HG03196 (cell line): ENCODE measurements at regions not wholly inside any gene's neighbourhood (a gene's known extent, or its start where the extent isn't known, plus 50 kb on each side); places are given as distances from the start of the nearest gene placed in this dataset.
"Not testable (repeated sequence)": the region's sequence is repeated elsewhere in the genome, so short reads cannot be mapped to it uniquely, and the experiment has no call there.

ENCODE experiments used
- ATAC-seq: cut with Tn5 transposase; IDR thresholded peaks from one replicate; pipeline ENCODE4 v1.9.1; 2021; ENCODE audit not compliant: unreplicated experiment

DNA sequence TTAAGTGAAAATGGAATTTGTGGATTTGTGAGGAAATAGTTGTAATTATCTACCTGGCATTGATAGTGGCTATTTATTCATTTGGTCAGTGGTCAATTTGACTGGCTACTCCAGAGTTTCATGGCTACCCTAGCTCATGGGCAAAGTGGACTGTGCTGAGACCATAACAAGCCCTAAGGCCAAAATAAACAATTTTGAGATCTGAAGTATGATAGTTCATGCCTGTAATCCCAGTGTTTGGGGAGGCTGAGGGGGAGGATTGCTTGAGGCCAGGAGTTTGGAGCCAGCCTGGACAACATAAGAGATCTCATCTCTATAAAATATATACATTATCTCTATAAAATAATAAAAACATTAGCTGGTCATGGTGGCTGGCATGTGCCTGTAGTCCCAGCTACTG, 311.7 kb downstream of the HIVEP2 start:
- no peak for ATAC-seq

GRCh38 chr6:142635130-142635529, 309.8 kb downstream of the HIVEP2 start:
- ATAC-seq = no peak

- no peak for ATAC-seq
Measured at GRCh38 chr6:142637624-142638351, 307.2 kb downstream of the HIVEP2 start.

DNA sequence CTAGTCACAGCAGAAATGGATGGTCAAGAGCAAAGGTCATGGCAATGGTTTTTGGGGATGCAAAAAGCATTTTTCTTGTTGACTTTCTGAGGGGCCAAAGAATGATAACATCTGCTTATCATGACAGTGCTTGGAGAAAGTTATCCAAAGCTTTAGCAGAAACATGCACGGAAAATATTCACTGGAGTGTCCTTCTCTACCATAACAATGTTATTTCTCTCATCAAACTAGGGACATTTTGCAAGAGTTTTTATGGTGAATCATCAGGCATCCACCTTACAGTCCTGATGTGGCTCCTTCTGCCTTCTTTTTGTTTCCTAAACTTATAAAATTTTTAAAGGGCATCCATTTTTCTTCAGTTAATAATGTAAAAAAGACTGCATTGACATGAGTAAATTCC, 302.3 kb downstream of the HIVEP2 start:
- ATAC-seq = no peak

- no peak for ATAC-seq
Measured at GRCh38 chr6:142644866-142645265, 300.1 kb downstream of the HIVEP2 start.

DNA sequence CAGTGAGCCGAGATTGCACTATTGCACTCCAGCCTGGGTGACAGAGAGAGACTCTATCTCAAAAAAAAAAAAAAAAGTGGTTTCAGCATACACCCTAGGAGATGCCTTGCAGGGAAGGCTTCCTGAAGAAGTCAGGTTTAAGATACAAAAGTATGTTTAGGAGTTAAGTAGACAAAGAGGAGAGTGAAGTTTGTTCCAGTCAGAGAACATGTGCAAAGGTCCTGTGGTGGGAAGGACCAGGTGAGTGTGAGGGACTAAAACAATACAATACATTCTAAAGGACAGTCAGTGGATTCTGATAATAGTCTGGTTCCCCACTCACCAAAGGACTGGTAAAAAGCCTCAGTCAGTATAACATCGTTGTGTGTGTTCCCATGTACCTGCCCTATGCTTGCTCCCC, 299.3 kb downstream of the HIVEP2 start:
- no peak for ATAC-seq

DNA sequence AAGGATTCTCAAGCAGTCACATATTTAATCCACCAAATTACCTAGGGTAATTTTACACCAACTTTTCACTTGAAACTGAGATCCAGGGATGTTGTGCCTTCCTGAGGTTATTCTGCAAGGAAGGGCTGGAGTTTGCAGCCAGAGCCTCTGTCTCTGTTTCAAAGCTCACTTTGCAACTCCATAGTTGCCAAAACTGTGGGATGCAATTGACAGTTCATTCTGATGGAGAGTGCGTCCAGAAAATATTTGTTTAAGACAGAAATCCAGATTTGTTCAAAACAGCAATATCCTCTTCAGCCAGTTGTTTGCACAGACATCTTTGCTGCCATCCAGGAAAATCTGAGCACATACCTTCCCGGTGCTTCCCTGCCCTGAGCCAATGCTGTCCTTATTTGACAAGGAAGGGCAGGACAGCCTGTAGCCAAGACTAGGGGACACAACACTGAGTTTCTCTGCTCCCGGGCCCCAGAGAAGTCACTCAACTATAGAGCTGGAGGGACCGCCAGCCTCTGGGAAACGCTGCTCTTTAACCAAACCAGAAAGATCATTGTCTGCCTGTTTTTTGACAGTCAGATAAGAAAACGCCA, 297.4 kb downstream of the HIVEP2 start:
- ATAC-seq = no peak

DNA sequence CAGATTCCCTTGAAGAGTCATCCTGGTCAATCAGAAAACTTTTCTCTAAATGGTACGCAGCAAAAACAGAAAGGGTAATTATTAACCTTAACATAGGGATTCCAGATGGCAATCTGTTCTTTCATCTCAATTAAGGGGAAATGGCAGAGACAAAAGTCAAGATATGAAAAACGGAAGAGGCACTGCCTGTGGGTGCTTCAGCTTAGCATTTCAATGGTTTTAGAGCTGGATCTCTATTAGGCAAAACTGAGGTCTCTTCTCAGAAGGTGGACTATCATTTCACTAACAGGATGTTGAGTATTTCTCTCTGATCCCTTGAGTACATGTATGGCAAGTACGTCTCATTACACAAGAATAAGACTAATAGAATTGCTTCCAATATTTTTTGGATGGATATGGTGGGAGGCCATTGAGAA, 296.9 kb downstream of the HIVEP2 start:
- no peak for ATAC-seq

GRCh38 chr6:142648526-142648925, 296.4 kb downstream of the HIVEP2 start:
- no peak for ATAC-seq

GRCh38 chr6:142649438-142650234, 295.3 kb downstream of the HIVEP2 start:
- not testable (repeated sequence) for ATAC-seq

DNA sequence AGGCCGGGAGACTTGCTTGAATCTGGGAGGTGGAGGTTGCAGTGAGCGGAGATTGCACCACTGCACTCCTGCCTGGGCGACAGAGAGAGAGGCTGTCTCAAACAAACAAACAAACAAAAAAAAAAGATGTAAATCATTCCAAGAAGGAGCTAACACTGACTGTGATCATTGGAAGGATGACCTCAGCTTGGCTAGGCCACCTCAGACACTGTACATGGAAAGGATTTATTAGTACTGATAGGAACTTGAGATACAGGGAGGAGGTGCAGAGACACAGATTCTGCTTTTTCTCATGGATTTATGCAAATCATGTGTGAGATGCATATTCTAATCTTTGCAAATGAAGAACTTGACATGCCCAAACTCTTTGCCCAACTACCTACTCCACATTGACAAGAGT, 293.6 kb downstream of the HIVEP2 start:
- no peak for ATAC-seq

DNA sequence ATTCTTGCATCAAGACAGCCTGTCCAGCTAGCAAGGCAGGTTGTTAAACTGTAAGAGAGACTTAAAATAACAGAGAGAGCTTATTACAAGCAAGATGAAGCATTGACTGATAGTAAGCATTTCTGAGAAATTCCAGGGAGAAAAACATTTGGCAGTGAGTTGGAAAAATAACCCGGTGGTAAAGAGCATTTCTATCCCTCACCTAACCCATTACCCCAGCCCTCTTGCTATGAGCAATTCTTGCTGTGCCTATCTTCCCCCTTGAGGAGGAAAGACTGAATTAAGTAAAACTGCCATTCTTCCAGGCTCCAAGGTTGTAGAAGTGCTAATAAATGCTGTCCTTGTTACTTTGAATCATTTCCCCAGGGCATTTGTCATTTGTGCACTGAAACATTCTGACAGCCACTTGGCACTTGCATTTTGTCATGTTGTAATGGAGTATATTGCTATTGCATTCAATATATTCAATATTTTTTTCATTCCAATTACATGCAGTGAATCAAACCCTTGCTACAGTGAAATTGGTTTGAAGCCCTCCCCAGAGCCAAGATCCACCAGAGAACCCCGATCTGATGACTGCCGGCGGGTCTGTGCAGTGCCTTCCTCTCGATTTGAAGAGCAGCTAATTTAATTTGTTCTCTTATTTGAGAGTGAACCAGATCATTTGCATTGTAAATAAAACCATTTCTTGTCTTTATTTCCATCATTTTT, 291.1 kb downstream of the HIVEP2 start:
- ATAC-seq = no peak

DNA sequence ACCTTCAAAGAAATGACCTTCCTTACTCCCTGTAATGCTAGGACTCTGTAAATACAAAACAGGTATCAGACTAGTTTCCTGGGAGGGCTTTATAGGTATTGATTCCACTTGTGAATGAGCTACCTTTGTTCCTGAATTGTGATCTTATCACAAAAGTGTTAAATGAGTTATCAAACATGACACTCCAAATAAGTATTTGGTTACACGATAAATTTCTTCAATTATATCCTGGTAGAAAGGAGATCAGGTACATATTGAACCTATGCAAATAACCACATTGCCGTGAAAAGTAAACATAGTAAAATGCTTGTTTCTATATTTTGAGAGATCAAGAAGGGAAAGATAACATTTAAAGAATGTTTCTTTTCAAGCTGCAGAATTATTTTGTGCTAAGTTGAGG, 285.3 kb downstream of the HIVEP2 start:
- no peak for ATAC-seq

GRCh38 chr6:142665393-142665792, 279.6 kb downstream of the HIVEP2 start:
- no peak for ATAC-seq

- ATAC-seq = no peak
Measured at GRCh38 chr6:142666599-142667185, 278.3 kb downstream of the HIVEP2 start.

DNA sequence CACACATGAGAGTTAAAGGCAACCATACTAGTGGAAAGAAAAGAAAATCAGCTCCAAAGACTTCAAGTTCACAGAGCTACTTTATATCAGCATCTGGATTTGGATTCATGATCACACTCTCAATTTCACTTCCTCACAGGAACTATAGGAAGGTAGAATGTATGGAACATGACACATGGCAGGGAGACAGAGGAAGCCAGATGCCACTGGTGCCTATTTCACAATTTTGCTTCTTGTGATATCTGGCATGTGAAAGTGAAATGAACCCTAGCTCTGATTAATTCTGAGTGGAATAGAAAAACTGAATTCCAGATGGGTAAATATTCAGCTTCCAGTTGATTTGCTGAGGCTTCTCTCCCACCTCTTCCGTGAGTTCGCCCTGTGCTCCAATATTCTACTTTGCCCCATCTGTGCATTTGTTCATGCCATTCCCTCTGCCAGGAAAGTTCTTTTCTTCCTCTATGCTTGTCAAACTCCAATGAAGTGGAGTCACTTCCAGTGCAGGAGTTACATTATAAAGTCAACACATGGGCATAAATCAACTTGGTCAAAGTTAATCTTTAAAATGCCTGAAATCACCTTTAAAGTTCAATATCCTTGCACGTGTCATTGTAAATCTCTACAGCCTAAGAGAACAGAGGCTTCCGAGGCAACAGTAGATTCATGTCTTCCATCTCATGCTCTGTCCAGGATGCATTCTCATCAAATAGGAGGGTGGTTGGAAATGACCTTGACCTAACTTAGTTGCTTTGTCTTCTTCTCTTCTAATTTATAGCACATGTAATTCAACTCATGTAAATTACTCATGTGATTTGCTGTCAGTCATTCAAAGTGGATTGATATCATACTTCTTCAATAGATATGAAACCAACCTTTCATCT, 275.3 kb downstream of the HIVEP2 start:
- ATAC-seq = no peak

- peak; percentile 87 for ATAC-seq
Measured at GRCh38 chr6:142671791-142672190, 273.2 kb downstream of the HIVEP2 start.

DNA sequence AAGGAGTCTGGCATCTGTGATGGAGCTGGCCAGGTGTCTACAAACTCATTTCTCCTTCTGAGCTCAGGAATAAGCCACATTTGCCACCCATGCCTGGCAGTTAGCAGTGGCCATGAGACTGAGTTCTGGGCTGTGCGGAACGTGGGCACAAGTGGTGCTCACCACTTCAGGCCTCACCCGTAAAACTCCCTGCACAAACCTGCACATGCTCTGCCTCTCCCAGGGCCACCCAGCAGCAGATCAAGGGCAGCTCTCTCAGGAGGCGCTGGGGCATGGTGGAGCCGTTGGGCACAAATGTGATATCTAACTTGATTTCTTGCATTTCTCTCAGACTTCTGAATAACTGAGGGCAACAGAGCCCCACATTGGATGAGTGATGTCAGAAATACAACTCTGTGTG, 269.5 kb downstream of the HIVEP2 start:
- no peak for ATAC-seq

- no peak for ATAC-seq
Measured at GRCh38 chr6:142676027-142676443, 268.9 kb downstream of the HIVEP2 start.

DNA sequence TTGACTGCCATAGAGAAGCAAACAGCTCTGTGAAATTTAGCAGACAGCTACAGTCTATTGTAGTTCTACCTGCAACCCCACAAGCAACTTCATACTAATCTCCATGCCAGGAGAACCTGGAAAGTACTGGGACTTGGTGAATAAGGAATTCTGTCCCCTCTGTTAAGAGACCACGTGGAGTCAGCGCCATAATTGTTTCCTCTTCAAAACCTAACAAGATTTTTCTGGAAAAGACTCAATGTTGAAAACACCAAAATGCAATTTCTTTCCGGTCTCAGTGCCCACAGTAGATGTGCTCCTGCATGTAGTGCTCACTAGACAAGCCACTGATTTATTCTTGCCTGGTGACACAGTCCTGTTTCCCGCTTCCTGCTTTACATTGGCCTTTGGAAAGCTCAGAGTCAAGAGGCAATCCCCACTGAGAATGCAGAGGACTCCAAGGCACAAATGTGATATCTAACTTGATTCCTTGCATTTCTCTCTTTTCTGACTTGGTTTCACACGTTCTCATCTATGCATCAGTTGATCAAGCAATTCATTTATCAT, 268.3 kb downstream of the HIVEP2 start:
- ATAC-seq = no peak
